HepG2 (cell line): ENCODE measurements at regions not wholly inside any gene's neighbourhood (a gene's known extent, or its start where the extent isn't known, plus 50 kb on each side); places are given as distances from the start of the nearest gene placed in this dataset.

ENCODE experiments used
- ATAC-seq: fragments of 200-7000 bp; cut with Tn5 transposase; 3 replicates; pipeline ENCODE4 v1.9.1; 2020; ENCODE audit warnings: mild to moderate bottlenecking, moderate library complexity
- BruUV-seq: library from RNA; stranded (reverse); fragments of 400-500 nt; replicated peaks from 2 replicates; lab custom pipeline; 2021; lab: Mats Ljungman, UMichigan
- CTCF ChIA-PET: fragments of 300-600 bp; formaldehyde crosslinking; extraction: SDS; loops from one replicate; lab custom pipeline; 2021; ENCODE audit warnings: low total read pairs, inconsistent platforms, low intra/inter-chr PET ratio; lab: Yijun Ruan, JAX
- POLR2A ChIA-PET: fragments of 350-600 bp; sonication (Branson Sonifier 250); formaldehyde crosslinking; loops from one replicate; lab custom pipeline; 2020; ENCODE audit warnings: antibody characterized with exemption, inconsistent platforms; lab: Yijun Ruan, JAX
- DNase-seq: peaks from one replicate; pipeline ENCODE4 v3.0.0-alpha.2; 2015; ENCODE audit warnings: low spot score
- FAIRE-seq: peaks from 3 replicates; lab custom pipeline; 2011; peaks lifted over from hg19 to GRCh38; lab: Jason Lieb, UNC
- H2AFZ ChIP-seq: one replicate; pipeline ENCODE4 v1.6.1; 2011; ENCODE audit warnings: low read length, inconsistent platforms
- H3K27ac ChIP-seq: fragments of 300-600 bp; 3 replicates; pipeline ENCODE4 v1.8.0; 2011; ENCODE audit warnings: mixed run types, mild to moderate bottlenecking, mixed read lengths, low read length, inconsistent platforms; ENCODE audit not compliant: insufficient read depth; ENCODE audit errors: extremely low read length
- H3K27me3 ChIP-seq, 2 experiments: fragments of 200-600 bp in 1 of 2; 2 replicates in 1 of 2; 3 replicates in 1 of 2; pipeline versions ENCODE4 v1.6.0 to v1.8.0; 2011; ENCODE audit warnings: low read length in 2 of 2, mild to moderate bottlenecking in 2 of 2, moderate library complexity in 2 of 2, inconsistent platforms in 1 of 2; ENCODE audit not compliant: insufficient read depth in 2 of 2, control insufficient read depth in 1 of 2
- H3K36me3 ChIP-seq, 2 experiments: fragments of 200-600 bp in 1 of 2; replicated peaks in 1 of 2; 2 replicates in 1 of 2; 3 replicates in 1 of 2; pipeline versions ENCODE4 v1.5.1 to v1.8.0; 2011; ENCODE audit warnings: low read length in 2 of 2, inconsistent platforms in 1 of 2; ENCODE audit not compliant: insufficient read depth in 2 of 2, control insufficient read depth in 1 of 2
- H3K4me1 ChIP-seq: 2 replicates; pipeline ENCODE4 v1.5.1; 2012; ENCODE audit warnings: low read length, inconsistent platforms; ENCODE audit not compliant: insufficient read depth
- H3K4me2 ChIP-seq: 2 replicates; pipeline ENCODE4 v1.6.0; 2011; ENCODE audit warnings: low read depth, low read length, inconsistent platforms
- H3K4me3 ChIP-seq, 3 experiments: fragments of 200-600 bp in 1 of 3; sonication (generic), shearing (Covaris generic) in 1 of 3; replicated peaks in 1 of 3; 2 replicates each; pipeline ENCODE4 v1.5.1; 2011 to 2016; ENCODE audit warnings: low read length in 3 of 3, inconsistent platforms in 2 of 3, low read depth in 2 of 3, mild to moderate bottlenecking in 2 of 3, control low read depth in 1 of 3, mixed read lengths in 1 of 3; ENCODE audit not compliant: insufficient read depth in 1 of 3
- H3K79me2 ChIP-seq: one replicate; pipeline ENCODE4 v1.6.1; 2011; ENCODE audit warnings: low read length, inconsistent platforms; ENCODE audit not compliant: insufficient read depth
- H3K9ac ChIP-seq: 2 replicates; pipeline ENCODE4 v1.6.0; 2011; ENCODE audit warnings: mild to moderate bottlenecking, low read depth, low read length, inconsistent platforms; ENCODE audit not compliant: insufficient read depth
- H3K9me3 ChIP-seq: 2 replicates; pipeline ENCODE4 v1.5.1; 2012; ENCODE audit warnings: mild to moderate bottlenecking, low read length
- H4K20me1 ChIP-seq: 2 replicates; pipeline ENCODE4 v1.6.0; 2011; ENCODE audit warnings: inconsistent platforms, mild to moderate bottlenecking, low read length, moderate library complexity; ENCODE audit not compliant: insufficient read depth
- ATF7 ChIP-seq, 2 experiments: fragments of 450-650 bp in 1 of 2; sonication (generic) in 1 of 2; formaldehyde crosslinking in 1 of 2; IDR thresholded peaks; 2 replicates each; pipeline versions ENCODE4 v1.4.0 to v1.6.1; 2016 to 2020; ENCODE audit warnings: antibody characterized with exemption in 1 of 2, mild to moderate bottlenecking in 1 of 2, missing genetic modification reagents in 1 of 2
- CEBPB ChIP-seq: IDR thresholded peaks from 2 replicates; pipeline ENCODE4 v1.6.1; 2011; ENCODE audit warnings: low read depth, low read length, improper control_type of control experiment, borderline replicate concordance
- ZMYM2 ChIP-seq: sonication (generic); formaldehyde crosslinking; IDR thresholded peaks from 2 replicates; pipeline ENCODE4 v1.8.0; 2022; ENCODE audit warnings: mild to moderate bottlenecking, missing genetic modification reagents
- WGBS: methylation state at CpG from one replicate; pipeline ENCODE4 v1.1.6; 2017; ENCODE audit warnings: low lambda C conversion rate; 5-methylcytosine and 5-hydroxymethylcytosine counted together
- in situ Hi-C: cut with HindIII; loops from 2 replicates; pipeline ENCODE4 v1.10.0; 2017; ENCODE audit warnings: low pct_unique_long_range_greater_than_20kb; ENCODE audit not compliant: extremely low pct_ligation_motif_present
- intact Hi-C: fragments of 100-400 bp; cut with micrococcal nuclease; formaldehyde crosslinking; loops from one replicate; pipeline ENCODE4 v1.10.0; 2022; ENCODE audit not compliant: unreplicated experiment
- TF ChIP-seq, protein P1 (sequence below): sonication (generic); formaldehyde crosslinking; IDR thresholded peaks from 2 replicates; pipeline ENCODE4 v1.4.0; 2020; ENCODE audit warnings: missing genetic modification reagents, mild to moderate bottlenecking, borderline replicate concordance
- TF ChIP-seq, protein P2 (sequence below): sonication (generic); formaldehyde crosslinking; IDR thresholded peaks from 2 replicates; pipeline ENCODE4 v1.4.0; 2020; ENCODE audit warnings: mild to moderate bottlenecking, low read depth, missing genetic modification reagents

DNA sequence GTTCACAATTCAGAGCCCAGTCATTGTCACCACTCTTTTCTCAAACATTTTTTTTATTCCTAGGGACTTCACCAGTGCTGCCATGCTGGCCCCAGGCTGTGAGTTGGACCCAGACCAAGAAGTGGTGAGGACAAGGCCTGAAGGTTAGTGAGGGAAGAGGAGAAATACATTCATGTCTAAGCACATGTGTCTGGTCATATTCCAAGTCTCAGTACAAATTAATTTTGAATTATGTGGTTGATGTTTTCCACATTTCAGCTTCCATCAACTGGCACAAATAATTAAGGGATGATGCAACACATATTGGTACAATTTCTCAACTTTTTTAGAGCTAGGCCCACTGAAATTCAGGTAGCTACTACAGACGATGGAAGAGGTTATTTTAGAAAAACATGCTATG lies 106.6 kb upstream of the UPP2 start:
- no peaks in the 10 kb centered on the region for H3K9me3 ChIP-seq
- no peaks in the 10 kb centered on the region for H4K20me1 ChIP-seq
- CTCF ChIA-PET: no interaction called here
- H3K9ac ChIP-seq: no peak overlapping the region
- H2AFZ ChIP-seq: no peak overlapping the region
- H3K4me2 ChIP-seq: no peak overlapping the region
- H3K36me3 ChIP-seq: no peaks in the 10 kb centered on the region
- no peak for DNase-seq
- no peaks in the 10 kb centered on the region for H3K27me3 ChIP-seq
- no peak overlapping the region for H3K4me3 ChIP-seq
- H3K79me2 ChIP-seq: no peaks in the 10 kb centered on the region
- no peak for FAIRE-seq
- no peaks in the 10 kb centered on the region for H3K4me1 ChIP-seq
- 0 out of 2 replicates have a peak, but pooled peaks have one; percentile 37 for TF ChIP-seq ATF7 (IDR thresholded peaks at IDR 0.05)
- TF ChIP-seq ATF7 (CRISPR knock-in tag; IDR thresholded peaks at IDR 0.05): no peak
- TF ChIP-seq, protein P1, sequence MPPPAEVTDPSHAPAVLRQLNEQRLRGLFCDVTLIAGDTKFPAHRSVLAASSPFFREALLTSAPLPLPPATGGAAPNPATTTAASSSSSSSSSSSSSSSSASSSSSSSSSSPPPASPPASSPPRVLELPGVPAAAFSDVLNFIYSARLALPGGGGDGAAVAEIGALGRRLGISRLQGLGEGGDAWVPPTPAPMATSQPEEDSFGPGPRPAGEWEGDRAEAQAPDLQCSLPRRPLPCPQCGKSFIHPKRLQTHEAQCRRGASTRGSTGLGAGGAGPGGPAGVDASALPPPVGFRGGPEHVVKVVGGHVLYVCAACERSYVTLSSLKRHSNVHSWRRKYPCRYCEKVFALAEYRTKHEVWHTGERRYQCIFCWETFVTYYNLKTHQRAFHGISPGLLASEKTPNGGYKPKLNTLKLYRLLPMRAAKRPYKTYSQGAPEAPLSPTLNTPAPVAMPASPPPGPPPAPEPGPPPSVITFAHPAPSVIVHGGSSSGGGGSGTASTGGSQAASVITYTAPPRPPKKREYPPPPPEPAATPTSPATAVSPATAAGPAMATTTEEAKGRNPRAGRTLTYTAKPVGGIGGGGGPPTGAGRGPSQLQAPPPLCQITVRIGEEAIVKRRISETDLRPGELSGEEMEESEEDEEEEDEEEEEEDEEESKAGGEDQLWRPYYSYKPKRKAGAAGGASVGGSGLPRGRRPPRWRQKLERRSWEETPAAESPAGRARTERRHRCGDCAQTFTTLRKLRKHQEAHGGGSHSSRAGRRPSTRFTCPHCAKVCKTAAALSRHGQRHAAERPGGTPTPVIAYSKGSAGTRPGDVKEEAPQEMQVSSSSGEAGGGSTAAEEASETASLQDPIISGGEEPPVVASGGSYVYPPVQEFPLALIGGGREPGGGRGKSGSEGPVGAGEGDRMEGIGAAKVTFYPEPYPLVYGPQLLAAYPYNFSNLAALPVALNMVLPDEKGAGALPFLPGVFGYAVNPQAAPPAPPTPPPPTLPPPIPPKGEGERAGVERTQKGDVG (CRISPR knock-in tag): no peak
- TF ChIP-seq, protein P2, sequence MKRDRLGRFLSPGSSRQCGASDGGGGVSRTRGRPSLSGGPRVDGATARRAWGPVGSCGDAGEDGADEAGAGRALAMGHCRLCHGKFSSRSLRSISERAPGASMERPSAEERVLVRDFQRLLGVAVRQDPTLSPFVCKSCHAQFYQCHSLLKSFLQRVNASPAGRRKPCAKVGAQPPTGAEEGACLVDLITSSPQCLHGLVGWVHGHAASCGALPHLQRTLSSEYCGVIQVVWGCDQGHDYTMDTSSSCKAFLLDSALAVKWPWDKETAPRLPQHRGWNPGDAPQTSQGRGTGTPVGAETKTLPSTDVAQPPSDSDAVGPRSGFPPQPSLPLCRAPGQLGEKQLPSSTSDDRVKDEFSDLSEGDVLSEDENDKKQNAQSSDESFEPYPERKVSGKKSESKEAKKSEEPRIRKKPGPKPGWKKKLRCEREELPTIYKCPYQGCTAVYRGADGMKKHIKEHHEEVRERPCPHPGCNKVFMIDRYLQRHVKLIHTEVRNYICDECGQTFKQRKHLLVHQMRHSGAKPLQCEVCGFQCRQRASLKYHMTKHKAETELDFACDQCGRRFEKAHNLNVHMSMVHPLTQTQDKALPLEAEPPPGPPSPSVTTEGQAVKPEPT (CRISPR knock-in tag): no peak
- 0 out of 2 replicates have a peak, but pooled peaks have one; percentile 20 for TF ChIP-seq CEBPB
- TF ChIP-seq ZMYM2 (CRISPR knock-in tag): no peak
- intact Hi-C loops: no loop called here
- 28% methylated on average over 1 of the region's 1 CpG for WGBS
- no TSS peak for BruUV-seq
- ATAC-seq: no peak
- in situ Hi-C loops: no loop called here
- H3K27ac ChIP-seq: no peak overlapping the region
- POLR2A ChIA-PET: no interaction called here
